ENCODE measurements at regions not wholly inside any gene's neighbourhood (a gene's known extent, or its start where the extent isn't known, plus 50 kb on each side); places are given as distances from the start of the nearest gene placed in this dataset.

- H3K4me1 ChIP-seq = no peaks in the 10 kb centered on the region
- 79 to 96% methylated on average over 2 of the region's 2 CpGs for WGBS, 2 donors
- H3K27me3 ChIP-seq = no peaks in the 10 kb centered on the region
- H3K27ac ChIP-seq = no peak overlapping the region
- H3K4me3 ChIP-seq (replicated peaks in 1 of 3) = no peak overlapping the region
- TF ChIP-seq CTCF (IDR thresholded peaks at IDR 0.05) (no peak), POLR2A (IDR thresholded peaks at IDR 0.05) (no peak)
- intact Hi-C loops (cut with DNase I) = no loop called here
- no peaks in the 10 kb centered on the region for H3K36me3 ChIP-seq
- no peaks in the 10 kb centered on the region for H3K9me3 ChIP-seq
- no peak for DNase-seq
Measured at GRCh38 chrY:7968293-7968692, 1056.7 kb upstream of the AMELY start.

- TF ChIP-seq CTCF (IDR thresholded peaks at IDR 0.05) = no peak
- no peak for TF ChIP-seq POLR2A (IDR thresholded peaks at IDR 0.05)
- Histone ChIP-seq H3K4me3 (replicated peaks in 1 of 3) (no peak overlapping the region), H3K27me3 (no peaks in the 10 kb centered on the region), H3K4me1 (no peaks in the 10 kb centered on the region), H3K36me3 (no peaks in the 10 kb centered on the region), H3K27ac (no peak overlapping the region), H3K9me3 (no peaks in the 10 kb centered on the region)
- WGBS, 2 donors = 92 to 100% methylated on average over 2 of the region's 2 CpGs
- intact Hi-C loops (cut with DNase I) = no loop called here
- DNase-seq = no peak
Measured at GRCh38 chrY:7966916-7967315, 1055.4 kb upstream of the AMELY start.

DNA sequence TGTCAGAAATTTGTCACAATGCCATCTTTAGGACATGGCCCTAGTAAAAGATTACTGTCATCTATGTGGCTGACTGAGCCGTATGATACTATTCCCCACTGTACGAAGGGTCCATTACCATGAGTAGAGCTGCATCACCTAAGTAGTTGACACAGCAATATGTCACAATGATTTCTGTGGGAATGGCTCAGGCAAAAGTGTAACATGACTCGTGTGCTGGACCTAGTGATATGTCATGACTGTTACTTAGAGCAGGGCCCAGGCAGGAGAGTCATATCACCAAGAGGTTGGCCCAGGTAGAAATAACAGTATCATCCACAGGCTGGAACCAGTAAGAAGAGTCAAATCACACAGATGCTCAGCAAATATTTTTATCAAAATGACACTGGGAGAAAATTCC lies 1051.8 kb upstream of the AMELY start:
- TF ChIP-seq CTCF (IDR thresholded peaks at IDR 0.05) (no peak), POLR2A (IDR thresholded peaks at IDR 0.05) (no peak)
- no peak for DNase-seq
- Histone ChIP-seq H3K4me3 (replicated peaks in 1 of 3) (no peak overlapping the region), H3K27me3 (no peaks in the 10 kb centered on the region), H3K36me3 (no peaks in the 10 kb centered on the region), H3K9me3 (no peaks in the 10 kb centered on the region), H3K4me1 (no peaks in the 10 kb centered on the region), H3K27ac (no peak overlapping the region)
- intact Hi-C loops (cut with DNase I) = no loop called here
- WGBS, 2 donors = 87 to 95% methylated on average over 3 of the region's 3 CpGs

DNA sequence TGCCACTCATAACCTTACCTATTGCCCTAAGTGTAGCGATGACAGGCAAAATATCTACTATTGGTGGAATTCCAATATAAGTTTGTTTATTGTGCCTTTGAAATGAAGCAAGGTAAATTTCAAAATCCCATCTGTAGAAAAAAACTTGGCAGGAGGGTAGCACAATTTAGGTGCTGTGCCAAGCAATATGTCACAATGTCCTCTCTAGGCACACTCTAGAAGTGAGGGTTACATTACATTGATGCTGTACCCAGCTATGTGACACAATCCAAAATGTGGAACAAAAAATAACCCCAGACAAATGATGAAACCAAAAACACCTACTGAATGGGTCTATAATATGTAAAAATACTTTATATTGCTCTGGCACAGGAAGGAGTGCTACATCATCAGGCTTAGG lies 1050.8 kb upstream of the AMELY start:
- WGBS, 2 donors = 100% methylated on average over 1 of the region's 1 CpG

DNA sequence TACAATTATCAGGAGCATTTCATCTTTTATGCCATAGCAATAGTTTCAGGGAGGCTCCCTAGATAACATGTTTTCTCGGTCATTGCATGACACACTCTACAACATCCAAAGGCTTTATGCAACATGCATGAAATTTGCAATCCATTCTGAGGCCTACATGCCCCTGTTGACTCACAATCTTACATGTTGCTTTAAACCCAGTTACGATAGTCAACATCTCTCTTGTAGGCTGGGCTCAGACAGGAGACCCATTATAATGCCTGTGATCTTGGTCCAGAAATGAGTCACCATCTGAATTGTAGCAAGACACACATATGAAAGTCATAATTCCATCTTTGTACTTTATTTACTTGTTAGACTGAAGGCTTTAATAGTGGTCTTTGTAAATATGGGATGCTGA lies 1050.3 kb upstream of the AMELY start:
- no peak overlapping the region for H3K4me3 ChIP-seq (replicated peaks in 1 of 3)
- no peak overlapping the region for H3K27ac ChIP-seq
- DNase-seq = no peak
- no peaks in the 10 kb centered on the region for H3K27me3 ChIP-seq
- no peaks in the 10 kb centered on the region for H3K4me1 ChIP-seq
- TF ChIP-seq POLR2A (IDR thresholded peaks at IDR 0.05) (no peak), CTCF (IDR thresholded peaks at IDR 0.05) (no peak)
- WGBS, 2 donors = 91 to 100% methylated on average over 1 to 2 of the region's 2 CpGs
- H3K9me3 ChIP-seq = no peaks in the 10 kb centered on the region
- intact Hi-C loops (cut with DNase I) = no loop called here
- H3K36me3 ChIP-seq = no peaks in the 10 kb centered on the region

More for the DNA sequence above, 1050.8 kb upstream of the AMELY start:
- intact Hi-C loops (cut with DNase I) = no loop called here
- Histone ChIP-seq H3K9me3 (no peaks in the 10 kb centered on the region), H3K36me3 (no peaks in the 10 kb centered on the region), H3K4me1 (no peaks in the 10 kb centered on the region), H3K27ac (no peak overlapping the region), H3K4me3 (replicated peaks in 1 of 3) (no peak overlapping the region), H3K27me3 (no peaks in the 10 kb centered on the region)
- no peak for DNase-seq
- TF ChIP-seq CTCF (IDR thresholded peaks at IDR 0.05) = no peak
- TF ChIP-seq POLR2A (IDR thresholded peaks at IDR 0.05) = no peak
